Vagina (tissue), 2 donors: ENCODE measurements at regions not wholly inside any gene's neighbourhood (a gene's known extent, or its start where the extent isn't known, plus 50 kb on each side); places are given as distances from the start of the nearest gene placed in this dataset.

Experiments used
- DNase-seq, 2 donors: peaks; one replicate each; pipeline ENCODE4 v3.0.0-alpha.2; 2017; ENCODE audit errors: extremely low spot score in 2 of 2
- H3K27ac ChIP-seq: fragments of 200-600 bp; sonication (generic); one replicate; pipeline ENCODE4 v1.5.1; 2019
- H3K27me3 ChIP-seq: fragments of 200-600 bp; sonication (generic); one replicate; pipeline ENCODE4 v1.5.1; 2019
- H3K36me3 ChIP-seq, 2 donors: fragments of 200-600 bp; sonication (generic); one replicate each; pipeline ENCODE4 v1.5.1; 2017 to 2019
- H3K4me1 ChIP-seq: fragments of 200-600 bp; sonication (generic); one replicate; pipeline ENCODE4 v1.5.1; 2019
- H3K4me3 ChIP-seq, 2 donors: fragments of 200-600 bp; sonication (generic); 1 replicate in 1 of 2; 2 replicates in 1 of 2; pipeline ENCODE4 v1.5.1; 2016 to 2019
- H3K9me3 ChIP-seq: fragments of 200-600 bp; sonication (generic); one replicate; pipeline ENCODE4 v1.5.1; 2019
- CTCF ChIP-seq, 3 experiments: fragments of 450-650 bp in 2 of 3; fragments of 200-600 bp in 1 of 3; sonication (generic) in 1 of 3; IDR thresholded peaks; one replicate each; pipeline ENCODE4 v1.5.1; 2017 to 2019; ENCODE audit warnings: antibody characterized with exemption in 3 of 3, mild to moderate bottlenecking in 2 of 3, moderate library complexity in 2 of 3
- POLR2A ChIP-seq, 2 donors: fragments of 450-650 bp; IDR thresholded peaks; one replicate each; pipeline ENCODE4 v1.6.1; 2017; ENCODE audit warnings: antibody characterized with exemption in 2 of 2, mild to moderate bottlenecking in 2 of 2, moderate library complexity in 2 of 2
- POLR2AphosphoS5 ChIP-seq, 2 donors: sonication (generic); formaldehyde crosslinking; IDR thresholded peaks; one replicate each; pipeline ENCODE4 v1.9.0; 2017; ENCODE audit warnings: antibody characterized with exemption in 2 of 2, mild to moderate bottlenecking in 2 of 2, low read depth in 1 of 2; ENCODE audit not compliant: insufficient read depth in 1 of 2
- intact Hi-C: fragments of 100-400 bp; cut with DNase I; formaldehyde crosslinking; loops from one replicate; pipeline ENCODE4 v1.15.1; 2023

GRCh38 chr1:69123486-69123885, 444.2 kb upstream of the LRRC7 start:
- TF ChIP-seq POLR2A (IDR thresholded peaks at IDR 0.05) (no peak), POLR2AphosphoS5 (IDR thresholded peaks at IDR 0.05; ENCODE audit: insufficient read depth in 1 of 2, low read depth in 1 of 2) (no peak), CTCF (IDR thresholded peaks at IDR 0.05) (no peak)
- Histone ChIP-seq H3K9me3 (no peaks in the 10 kb centered on the region), H3K27ac (no peak overlapping the region), H3K4me3 (no peak overlapping the region), H3K4me1 (no peaks in the 10 kb centered on the region), H3K36me3 (no peaks in the 10 kb centered on the region), H3K27me3 (no peaks in the 10 kb centered on the region)
- no peak for DNase-seq
- intact Hi-C loops: no loop called here

- Histone ChIP-seq H3K9me3 (no peaks in the 10 kb centered on the region), H3K4me1 (no peaks in the 10 kb centered on the region), H3K36me3 (no peaks in the 10 kb centered on the region), H3K4me3 (no peak overlapping the region), H3K27me3 (no peaks in the 10 kb centered on the region), H3K27ac (no peak overlapping the region)
- no peak for DNase-seq
- no peak for TF ChIP-seq POLR2A (IDR thresholded peaks at IDR 0.05)
- TF ChIP-seq POLR2AphosphoS5 (IDR thresholded peaks at IDR 0.05; ENCODE audit: insufficient read depth in 1 of 2, low read depth in 1 of 2): no peak
- no peak for TF ChIP-seq CTCF (IDR thresholded peaks at IDR 0.05)
- intact Hi-C loops: no loop called here
Measured at GRCh38 chr1:69126796-69127195, 440.9 kb upstream of the LRRC7 start.

GRCh38 chr1:69128204-69128603, 439.5 kb upstream of the LRRC7 start:
- TF ChIP-seq CTCF (IDR thresholded peaks at IDR 0.05): no peak
- no peak for TF ChIP-seq POLR2AphosphoS5 (IDR thresholded peaks at IDR 0.05; ENCODE audit: insufficient read depth in 1 of 2, low read depth in 1 of 2)
- no peak for TF ChIP-seq POLR2A (IDR thresholded peaks at IDR 0.05)
- no peak overlapping the region for H3K4me3 ChIP-seq

GRCh38 chr1:69129538-69129937, 438.2 kb upstream of the LRRC7 start:
- Histone ChIP-seq H3K4me1 (no peaks in the 10 kb centered on the region), H3K9me3 (no peaks in the 10 kb centered on the region), H3K27ac (no peak overlapping the region), H3K27me3 (no peaks in the 10 kb centered on the region), H3K4me3 (no peak overlapping the region), H3K36me3 (no peaks in the 10 kb centered on the region)
- DNase-seq: no peak
- TF ChIP-seq CTCF (IDR thresholded peaks at IDR 0.05) (no peak), POLR2A (IDR thresholded peaks at IDR 0.05) (no peak), POLR2AphosphoS5 (IDR thresholded peaks at IDR 0.05; ENCODE audit: insufficient read depth in 1 of 2, low read depth in 1 of 2) (no peak)
- intact Hi-C loops: no loop called here

More at GRCh38 chr1:69128204-69128603, 439.5 kb upstream of the LRRC7 start:
- DNase-seq: no peak
- intact Hi-C loops: no loop called here
- Histone ChIP-seq H3K36me3 (no peaks in the 10 kb centered on the region), H3K4me1 (no peaks in the 10 kb centered on the region), H3K27me3 (no peaks in the 10 kb centered on the region), H3K9me3 (no peaks in the 10 kb centered on the region), H3K27ac (no peak overlapping the region)

- intact Hi-C loops: no loop called here
- H3K4me3 ChIP-seq: no peak overlapping the region
Measured at GRCh38 chr1:69138172-69138571, 429.6 kb upstream of the LRRC7 start.

More at GRCh38 chr1:69138172-69138571, 429.6 kb upstream of the LRRC7 start:
- Histone ChIP-seq H3K36me3 (no peaks in the 10 kb centered on the region), H3K27ac (no peak overlapping the region), H3K9me3 (no peaks in the 10 kb centered on the region), H3K27me3 (no peaks in the 10 kb centered on the region), H3K4me1 (no peaks in the 10 kb centered on the region)
- TF ChIP-seq POLR2AphosphoS5 (IDR thresholded peaks at IDR 0.05; ENCODE audit: insufficient read depth in 1 of 2, low read depth in 1 of 2) (no peak), CTCF (IDR thresholded peaks at IDR 0.05) (no peak), POLR2A (IDR thresholded peaks at IDR 0.05) (no peak)
- DNase-seq: no peak
